ENCODE measurements at regions not wholly inside any gene's neighbourhood (a gene's known extent, or its start where the extent isn't known, plus 50 kb on each side); places are given as distances from the start of the nearest gene placed in this dataset.

DNA sequence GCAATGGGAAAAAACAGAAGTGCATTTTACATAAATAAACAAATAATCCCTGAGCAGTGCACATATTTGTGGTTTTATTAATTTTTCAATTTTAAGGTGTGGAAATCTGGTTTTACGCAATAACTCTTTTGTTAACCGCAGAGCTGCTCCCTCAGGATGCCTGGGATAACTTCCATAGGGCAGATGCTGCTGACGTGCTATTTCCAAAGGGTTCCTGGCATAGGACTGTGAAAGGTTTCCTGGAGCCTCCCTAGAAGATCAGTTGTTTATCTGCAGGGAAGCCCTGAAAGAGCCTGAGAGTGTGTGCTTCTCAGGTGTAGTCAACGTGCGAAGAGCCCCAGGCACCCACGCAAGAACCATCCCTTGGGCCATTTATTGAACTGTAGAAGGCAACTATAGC is 443.5 kb downstream of the PLK2 start:
- no peak for TF ChIP-seq POLR2AphosphoS5 (IDR thresholded peaks at IDR 0.05; ENCODE audit: borderline replicate concordance, low read depth, low read length)
- no peak for TF ChIP-seq FOXP2 (optimal IDR thresholded peaks at IDR 0.05; ENCODE audit: control extremely low read depth, extremely low read length, insufficient read depth)
- TF ChIP-seq EZH2 (IDR thresholded peaks at IDR 0.05), result no peak

All from SK-N-MC (cell line).